GM23338 (cell line): ENCODE measurements at regions not wholly inside any gene's neighbourhood (a gene's known extent, or its start where the extent isn't known, plus 50 kb on each side); places are given as distances from the start of the nearest gene placed in this dataset.

Source experiments
- ATAC-seq: fragments of 200-7000 bp; cut with Tn5 transposase; 3 replicates; pipeline ENCODE4 v1.9.1; 2020
- DNase-seq: peaks from one replicate; pipeline ENCODE4 v3.0.0-alpha.2; 2015; ENCODE audit warnings: low spot score
- H2AFZ ChIP-seq: fragments of 200-600 bp; sonication (generic); 2 replicates; pipeline ENCODE4 v1.8.0; 2016; ENCODE audit warnings: antibody characterized with exemption, mild to moderate bottlenecking, moderate library complexity
- H3F3A ChIP-seq: fragments of 200-600 bp; sonication (generic); replicated peaks from 2 replicates; pipeline ENCODE4 v1.8.0; 2017; ENCODE audit warnings: antibody characterized with exemption, mixed run types, low read depth
- H3K27ac ChIP-seq: fragments of 200-600 bp; sonication (generic); 2 replicates; pipeline ENCODE4 v1.6.1; 2016; ENCODE audit warnings: low read depth
- H3K27me3 ChIP-seq: fragments of 200-600 bp; sonication (generic); 2 replicates; pipeline ENCODE4 v1.8.0; 2016; ENCODE audit warnings: mild to moderate bottlenecking, mixed run types, moderate library complexity; ENCODE audit not compliant: insufficient read depth
- H3K36me3 ChIP-seq: fragments of 200-600 bp; sonication (generic); 2 replicates; pipeline ENCODE4 v1.8.0; 2016; ENCODE audit warnings: mild to moderate bottlenecking; ENCODE audit not compliant: insufficient read depth
- H3K4me1 ChIP-seq: fragments of 200-600 bp; sonication (generic); 2 replicates; pipeline ENCODE4 v1.8.0; 2016; ENCODE audit warnings: mild to moderate bottlenecking, moderate library complexity; ENCODE audit not compliant: insufficient read depth
- H3K4me2 ChIP-seq: fragments of 200-600 bp; sonication (generic); 2 replicates; pipeline ENCODE4 v1.7.1; 2017; ENCODE audit warnings: mixed run types
- H3K4me3 ChIP-seq: fragments of 200-600 bp; sonication (generic); 2 replicates; pipeline ENCODE4 v1.6.1; 2016; ENCODE audit warnings: mixed run types
- H3K79me2 ChIP-seq: fragments of 200-600 bp; sonication (generic); replicated peaks from 2 replicates; pipeline ENCODE4 v1.8.0; 2017; ENCODE audit warnings: mild to moderate bottlenecking; ENCODE audit not compliant: insufficient read depth
- H3K9me2 ChIP-seq: fragments of 200-600 bp; sonication (generic); 2 replicates; pipeline ENCODE4 v1.8.0; 2017; ENCODE audit not compliant: insufficient read depth
- H4K20me1 ChIP-seq: fragments of 200-600 bp; sonication (generic); replicated peaks from 2 replicates; pipeline ENCODE4 v1.8.0; 2017; ENCODE audit warnings: mild to moderate bottlenecking; ENCODE audit not compliant: insufficient read depth
- H3K27ac Mint-ChIP-seq: 2 replicates; pipeline ENCODE4 v1.8.0; 2020; ENCODE audit warnings: inconsistent platforms, mild to moderate bottlenecking, moderate library complexity, mixed read lengths
- H3K27me3 Mint-ChIP-seq: 3 replicates; pipeline ENCODE4 v1.8.0; 2022; ENCODE audit warnings: low read depth, mild to moderate bottlenecking, moderate library complexity, mixed read lengths, inconsistent platforms; ENCODE audit not compliant: insufficient read depth, poor library complexity
- H3K36me3 Mint-ChIP-seq: 3 replicates; pipeline ENCODE4 v1.8.0; 2021; ENCODE audit warnings: low read depth, mild to moderate bottlenecking, inconsistent platforms, moderate library complexity, mixed read lengths
- H3K4me1 Mint-ChIP-seq: 3 replicates; pipeline ENCODE4 v1.8.0; 2020; ENCODE audit warnings: mild to moderate bottlenecking, inconsistent platforms, mixed read lengths
- H3K4me3 Mint-ChIP-seq: 3 replicates; pipeline ENCODE4 v1.8.0; 2021; ENCODE audit warnings: moderate library complexity, mild to moderate bottlenecking, inconsistent platforms, mixed read lengths
- H3K9me3 Mint-ChIP-seq: 3 replicates; pipeline ENCODE4 v1.8.0; 2020; ENCODE audit warnings: moderate library complexity, mild to moderate bottlenecking, inconsistent platforms, mixed read lengths
- CREB1 ChIP-seq: fragments of 250-450 bp; sonication (Bioruptor Pico); IDR thresholded peaks from 2 replicates; pipeline ENCODE4 v1.5.0; 2020; ENCODE audit warnings: low read depth, mild to moderate bottlenecking, moderate library complexity
- EZH2 ChIP-seq: fragments of 200-600 bp; sonication (generic); IDR thresholded peaks from one replicate; pipeline ENCODE4 v1.8.0; 2017; ENCODE audit warnings: antibody characterized with exemption, mild to moderate bottlenecking, low read depth; ENCODE audit not compliant: unreplicated experiment
- NANOG ChIP-seq: IDR thresholded peaks from 2 replicates; pipeline ENCODE4 v1.6.1; 2016; ENCODE audit warnings: antibody characterized with exemption, borderline replicate concordance
- ZNF114 ChIP-seq: fragments of 250-450 bp; sonication (Bioruptor Pico); IDR thresholded peaks from 2 replicates; pipeline ENCODE4 v1.5.0; 2020; ENCODE audit warnings: mild to moderate bottlenecking, moderate library complexity
- TF ChIP-seq, protein P1 (sequence below): fragments of 250-450 bp; sonication (Bioruptor Pico); IDR thresholded peaks from 2 replicates; pipeline ENCODE4 v1.5.0; 2020; ENCODE audit warnings: mild to moderate bottlenecking, moderate library complexity

GRCh38 chr4:136395212-136395722, 1137.0 kb downstream of the PCDH18 start:
- no peak overlapping the region for H3K4me3 Mint-ChIP-seq
- peak overlapping the region; percentile 61; the same call in 1 of the 2 replicates for H3K4me2 ChIP-seq

More at GRCh38 chr4:136395212-136395722, 1137.0 kb downstream of the PCDH18 start:
- DNase-seq (peak; percentile 52), ATAC-seq (peak; percentile 94)
- H3K27ac Mint-ChIP-seq, result no peak overlapping the region
- no peaks in the 10 kb centered on the region for H3K4me1 ChIP-seq
- H3K27me3 Mint-ChIP-seq, result no peaks in the 10 kb centered on the region
- H4K20me1 ChIP-seq, result no peaks in the 10 kb centered on the region
- no peaks in the 10 kb centered on the region for H3F3A ChIP-seq
- H3K4me1 Mint-ChIP-seq, result no peaks in the 10 kb centered on the region
- peaks cover 4% of the 10 kb centered on the region; the same call in 2 of the 3 replicates for H3K9me3 Mint-ChIP-seq
- peaks cover 3% of the 10 kb centered on the region; the same call in 1 of the 3 replicates for H3K36me3 Mint-ChIP-seq
- H3K27me3 ChIP-seq, result no peaks in the 10 kb centered on the region
- no peak overlapping the region for H3K27ac ChIP-seq
- H3K36me3 ChIP-seq, result no peaks in the 10 kb centered on the region
- peak overlapping the region; percentile 34 for H3K4me3 ChIP-seq
- H2AFZ ChIP-seq, result peak overlapping the region; percentile 85; the same call in 1 of the 2 replicates
- H3K9me2 ChIP-seq, result no peaks in the 10 kb centered on the region
- H3K79me2 ChIP-seq, result no peaks in the 10 kb centered on the region
- TF ChIP-seq CREB1 (CRISPR knock-in tag), result no peak
- TF ChIP-seq EZH2, result no peak
- TF ChIP-seq, protein P1, sequence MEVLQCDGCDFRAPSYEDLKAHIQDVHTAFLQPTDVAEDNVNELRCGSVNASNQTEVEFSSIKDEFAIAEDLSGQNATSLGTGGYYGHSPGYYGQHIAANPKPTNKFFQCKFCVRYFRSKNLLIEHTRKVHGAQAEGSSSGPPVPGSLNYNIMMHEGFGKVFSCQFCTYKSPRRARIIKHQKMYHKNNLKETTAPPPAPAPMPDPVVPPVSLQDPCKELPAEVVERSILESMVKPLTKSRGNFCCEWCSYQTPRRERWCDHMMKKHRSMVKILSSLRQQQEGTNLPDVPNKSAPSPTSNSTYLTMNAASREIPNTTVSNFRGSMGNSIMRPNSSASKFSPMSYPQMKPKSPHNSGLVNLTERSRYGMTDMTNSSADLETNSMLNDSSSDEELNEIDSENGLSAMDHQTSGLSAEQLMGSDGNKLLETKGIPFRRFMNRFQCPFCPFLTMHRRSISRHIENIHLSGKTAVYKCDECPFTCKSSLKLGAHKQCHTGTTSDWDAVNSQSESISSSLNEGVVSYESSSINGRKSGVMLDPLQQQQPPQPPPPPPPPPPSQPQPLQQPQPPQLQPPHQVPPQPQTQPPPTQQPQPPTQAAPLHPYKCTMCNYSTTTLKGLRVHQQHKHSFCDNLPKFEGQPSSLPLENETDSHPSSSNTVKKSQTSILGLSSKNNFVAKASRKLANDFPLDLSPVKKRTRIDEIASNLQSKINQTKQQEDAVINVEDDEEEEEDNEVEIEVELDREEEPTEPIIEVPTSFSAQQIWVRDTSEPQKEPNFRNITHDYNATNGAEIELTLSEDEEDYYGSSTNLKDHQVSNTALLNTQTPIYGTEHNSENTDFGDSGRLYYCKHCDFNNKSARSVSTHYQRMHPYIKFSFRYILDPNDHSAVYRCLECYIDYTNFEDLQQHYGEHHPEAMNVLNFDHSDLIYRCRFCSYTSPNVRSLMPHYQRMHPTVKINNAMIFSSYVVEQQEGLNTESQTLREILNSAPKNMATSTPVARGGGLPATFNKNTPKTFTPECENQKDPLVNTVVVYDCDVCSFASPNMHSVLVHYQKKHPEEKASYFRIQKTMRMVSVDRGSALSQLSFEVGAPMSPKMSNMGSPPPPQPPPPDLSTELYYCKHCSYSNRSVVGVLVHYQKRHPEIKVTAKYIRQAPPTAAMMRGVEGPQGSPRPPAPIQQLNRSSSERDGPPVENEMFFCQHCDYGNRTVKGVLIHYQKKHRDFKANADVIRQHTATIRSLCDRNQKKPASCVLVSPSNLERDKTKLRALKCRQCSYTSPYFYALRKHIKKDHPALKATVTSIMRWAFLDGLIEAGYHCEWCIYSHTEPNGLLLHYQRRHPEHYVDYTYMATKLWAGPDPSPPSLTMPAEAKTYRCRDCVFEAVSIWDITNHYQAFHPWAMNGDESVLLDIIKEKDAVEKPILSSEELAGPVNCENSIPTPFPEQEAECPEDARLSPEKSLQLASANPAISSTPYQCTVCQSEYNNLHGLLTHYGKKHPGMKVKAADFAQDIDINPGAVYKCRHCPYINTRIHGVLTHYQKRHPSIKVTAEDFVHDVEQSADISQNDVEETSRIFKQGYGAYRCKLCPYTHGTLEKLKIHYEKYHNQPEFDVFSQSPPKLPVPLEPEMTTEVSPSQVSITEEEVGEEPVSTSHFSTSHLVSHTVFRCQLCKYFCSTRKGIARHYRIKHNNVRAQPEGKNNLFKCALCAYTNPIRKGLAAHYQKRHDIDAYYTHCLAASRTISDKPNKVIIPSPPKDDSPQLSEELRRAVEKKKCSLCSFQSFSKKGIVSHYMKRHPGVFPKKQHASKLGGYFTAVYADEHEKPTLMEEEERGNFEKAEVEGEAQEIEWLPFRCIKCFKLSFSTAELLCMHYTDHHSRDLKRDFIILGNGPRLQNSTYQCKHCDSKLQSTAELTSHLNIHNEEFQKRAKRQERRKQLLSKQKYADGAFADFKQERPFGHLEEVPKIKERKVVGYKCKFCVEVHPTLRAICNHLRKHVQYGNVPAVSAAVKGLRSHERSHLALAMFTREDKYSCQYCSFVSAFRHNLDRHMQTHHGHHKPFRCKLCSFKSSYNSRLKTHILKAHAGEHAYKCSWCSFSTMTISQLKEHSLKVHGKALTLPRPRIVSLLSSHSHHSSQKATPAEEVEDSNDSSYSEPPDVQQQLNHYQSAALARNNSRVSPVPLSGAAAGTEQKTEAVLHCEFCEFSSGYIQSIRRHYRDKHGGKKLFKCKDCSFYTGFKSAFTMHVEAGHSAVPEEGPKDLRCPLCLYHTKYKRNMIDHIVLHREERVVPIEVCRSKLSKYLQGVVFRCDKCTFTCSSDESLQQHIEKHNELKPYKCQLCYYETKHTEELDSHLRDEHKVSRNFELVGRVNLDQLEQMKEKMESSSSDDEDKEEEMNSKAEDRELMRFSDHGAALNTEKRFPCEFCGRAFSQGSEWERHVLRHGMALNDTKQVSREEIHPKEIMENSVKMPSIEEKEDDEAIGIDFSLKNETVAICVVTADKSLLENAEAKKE (CRISPR knock-in tag), result no peak
- no peak for TF ChIP-seq ZNF114 (CRISPR knock-in tag)
- TF ChIP-seq NANOG, result no peak
